T-helper 1 cell (primary cell): ENCODE measurements at regions not wholly inside any gene's neighbourhood (a gene's known extent, or its start where the extent isn't known, plus 50 kb on each side); places are given as distances from the start of the nearest gene placed in this dataset.
"Not testable (repeated sequence)": the region's sequence is repeated elsewhere in the genome, so short reads cannot be mapped to it uniquely, and the experiment has no call there.

Experiments
- DNase-seq, 5 donors: peaks; one replicate each; pipeline ENCODE4 v3.0.0-alpha.2; 2012 to 2020

GRCh38 chr4:101415962-101416361, 68.6 kb upstream of the PPP3CA start:
- no peak for DNase-seq

DNA sequence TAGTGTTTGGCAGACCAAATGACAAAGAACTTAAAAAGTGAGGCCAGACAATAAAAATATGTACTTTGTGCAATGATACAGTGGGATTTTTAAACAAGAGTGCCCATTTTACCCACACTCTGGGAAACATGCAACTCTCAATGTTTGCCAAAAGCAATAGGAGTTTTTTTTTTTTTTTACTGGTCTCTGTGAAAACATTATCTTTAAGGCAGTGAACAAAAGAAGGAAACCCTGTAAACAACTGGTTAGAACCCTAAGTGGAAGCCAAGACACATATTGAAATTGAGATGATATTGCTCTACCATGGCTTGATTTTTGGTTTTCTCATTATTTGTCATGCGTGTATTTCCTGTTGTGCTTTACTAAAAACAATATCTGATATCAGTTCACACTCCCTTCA, 67.2 kb upstream of the PPP3CA start:
- DNase-seq: peak in 1 of 5 donors; percentile 24

GRCh38 chr4:101411926-101412325, 64.6 kb upstream of the PPP3CA start:
- DNase-seq: no peak

DNA sequence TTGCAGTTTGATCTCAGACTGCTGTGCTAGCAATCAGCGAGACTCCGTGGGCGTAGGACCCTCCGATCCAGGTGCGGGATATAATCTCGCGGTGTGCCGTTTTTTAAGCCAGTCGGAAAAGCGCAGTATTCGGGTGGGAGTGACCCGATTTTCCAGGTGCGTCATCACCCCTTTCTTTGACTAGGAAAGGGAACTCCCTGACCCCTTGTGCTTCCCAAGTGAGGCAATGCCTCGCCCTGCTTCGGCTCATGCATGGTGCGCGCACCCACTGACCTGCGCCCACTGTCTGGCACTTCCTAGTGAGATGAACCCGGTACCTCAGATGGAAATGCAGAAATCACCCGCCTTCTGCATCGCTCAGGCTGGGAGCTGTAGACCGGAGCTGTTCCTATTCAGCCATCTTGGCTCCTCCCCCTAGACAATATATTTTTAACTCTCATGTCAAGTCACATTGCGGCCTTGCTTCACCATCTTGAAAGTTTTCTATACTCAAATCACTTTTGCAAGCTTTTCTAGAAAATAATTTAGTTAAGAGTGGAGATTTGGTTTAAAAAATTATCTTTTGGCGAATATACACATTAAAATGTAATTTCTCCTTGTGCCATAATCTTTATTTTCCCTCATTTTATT, 64.1 kb upstream of the PPP3CA start:
- not testable (repeated sequence) for DNase-seq

DNA sequence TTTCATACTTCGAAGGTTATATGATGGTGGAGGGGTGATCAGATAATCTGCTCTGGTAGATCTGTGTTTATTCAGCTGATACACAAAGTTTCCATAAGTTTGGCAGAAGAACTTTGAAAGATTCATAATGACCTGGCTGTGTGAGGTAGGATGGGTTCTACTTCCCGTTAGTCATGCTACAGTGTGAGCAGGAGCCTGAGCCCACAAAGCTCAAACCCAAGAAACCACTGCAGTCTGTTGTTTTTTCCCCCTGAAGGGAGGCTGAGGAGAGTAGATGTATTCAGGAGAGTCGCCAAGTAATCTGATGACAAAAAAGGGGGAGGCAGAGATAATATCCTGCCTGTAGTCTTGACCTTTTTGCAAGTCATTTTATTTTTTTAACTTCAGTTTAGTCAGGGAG, 52.8 kb upstream of the PPP3CA start:
- DNase-seq: peak in 1 of 5 donors; percentile 9

- no peak for DNase-seq
Measured at GRCh38 chr4:101398807-101399206, 51.5 kb upstream of the PPP3CA start.
